Neural progenitor cell (in vitro differentiated cells): ENCODE measurements at regions not wholly inside any gene's neighbourhood (a gene's known extent, or its start where the extent isn't known, plus 50 kb on each side); places are given as distances from the start of the nearest gene placed in this dataset.

Experiments
- CTCF ChIP-seq: fragments of 200-600 bp; sonication (generic); IDR thresholded peaks from 2 replicates; pipeline ENCODE4 v1.5.1; 2017; ENCODE audit warnings: antibody characterized with exemption, mild to moderate bottlenecking
- EZH2 ChIP-seq: fragments of 200-600 bp; sonication (generic); IDR thresholded peaks from 2 replicates; pipeline ENCODE4 v1.6.1; 2017; ENCODE audit warnings: antibody characterized with exemption, mild to moderate bottlenecking, moderate library complexity
- EZH2phosphoT487 ChIP-seq: fragments of 200-600 bp; sonication (generic); IDR thresholded peaks from 2 replicates; pipeline ENCODE4 v1.6.1; 2017; ENCODE audit warnings: antibody characterized with exemption

DNA sequence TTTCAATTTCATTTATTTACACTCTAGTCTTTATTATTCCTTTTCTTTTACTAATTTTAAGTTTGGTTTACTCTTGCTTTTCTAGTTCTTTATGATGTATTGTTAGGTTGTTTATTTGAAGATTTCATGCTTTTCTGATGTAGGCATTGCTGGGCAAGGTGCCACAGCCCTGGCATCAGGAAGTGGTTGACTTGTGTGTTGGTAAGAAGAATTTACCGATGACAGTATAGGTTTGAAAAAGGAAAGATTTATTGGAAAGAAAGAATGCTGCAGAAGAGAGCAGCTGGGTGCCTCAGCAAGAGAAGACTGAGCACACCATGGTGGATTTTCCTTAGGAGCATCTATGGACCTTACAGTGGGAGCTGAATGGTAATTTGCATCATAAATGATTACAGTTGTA, 153.2 kb downstream of the KLF8 start:
- TF ChIP-seq CTCF (no peak), EZH2phosphoT487 (no peak), EZH2 (no peak)
